ENCODE measurements at regions not wholly inside any gene's neighbourhood (a gene's known extent, or its start where the extent isn't known, plus 50 kb on each side); places are given as distances from the start of the nearest gene placed in this dataset.

GRCh38 chr3:28903171-28903601, 377.7 kb upstream of the RBMS3 start:
- Histone ChIP-seq H3K27ac (no peak overlapping the region), H3K4me3 (no peak overlapping the region), H3K4me1 (replicated peaks in 1 of 2) (no peaks in the 10 kb centered on the region)
- in situ Hi-C loops (cut with MboI; ENCODE audit: low pct_unique_long_range_greater_than_20kb in 2 of 9, low sequenced_read_pairs in 9 of 9, unreplicated experiment in 9 of 9): no loop called here
- ATAC-seq (replicated peaks in 6 of 8): no peak
- no CpG with 5 or more reads among the region's 30 CpGs for WGBS, 10 experiments

GRCh38 chr3:28905798-28906197, 375.1 kb upstream of the RBMS3 start:
- WGBS, 10 experiments: 49 to 100% (median 84%) methylated on average over 1 to 3 of the region's 3 CpGs; no CpG with 5 or more reads in 2 of the 10 experiments
- ATAC-seq (replicated peaks in 6 of 8): no peak
- no peak overlapping the region for H3K4me3 ChIP-seq
- in situ Hi-C loops (cut with MboI; ENCODE audit: low pct_unique_long_range_greater_than_20kb in 2 of 9, low sequenced_read_pairs in 9 of 9, unreplicated experiment in 9 of 9): no loop called here
- H3K4me1 ChIP-seq (replicated peaks in 1 of 2): no peaks in the 10 kb centered on the region
- H3K27ac ChIP-seq: no peak overlapping the region

GRCh38 chr3:28906561-28907310, 374.1 kb upstream of the RBMS3 start:
- no peak overlapping the region for H3K27ac ChIP-seq
- no peak for ATAC-seq (replicated peaks in 6 of 8)
- WGBS, 10 experiments: 64 to 100% (median 81%) methylated on average over 1 to 8 of the region's 9 CpGs; no CpG with 5 or more reads in 1 of the 10 experiments
- in situ Hi-C loops (cut with MboI; ENCODE audit: low pct_unique_long_range_greater_than_20kb in 2 of 9, low sequenced_read_pairs in 9 of 9, unreplicated experiment in 9 of 9): no loop called here
- no peaks in the 10 kb centered on the region for H3K4me1 ChIP-seq (replicated peaks in 1 of 2)
- no peak overlapping the region for H3K4me3 ChIP-seq

- no peak overlapping the region for H3K4me3 ChIP-seq
- WGBS, 10 experiments: 80 to 100% (median 96%) methylated on average over 1 to 3 of the region's 3 CpGs; no CpG with 5 or more reads in 1 of the 10 experiments
- no peaks in the 10 kb centered on the region for H3K4me1 ChIP-seq (replicated peaks in 1 of 2)
- ATAC-seq (replicated peaks in 6 of 8): no peak
- in situ Hi-C loops (cut with MboI; ENCODE audit: low pct_unique_long_range_greater_than_20kb in 2 of 9, low sequenced_read_pairs in 9 of 9, unreplicated experiment in 9 of 9): no loop called here
- H3K27ac ChIP-seq: no peak overlapping the region
These were observed 373.3 kb upstream of the RBMS3 start for GRCh38 chr3:28907616-28908015.

GRCh38 chr3:28912120-28912885, 368.6 kb upstream of the RBMS3 start:
- H3K4me3 ChIP-seq: no peak overlapping the region
- H3K4me1 ChIP-seq (replicated peaks in 1 of 2): peaks cover 5 to 10% of the 10 kb centered on the region in 2 donors
- ATAC-seq (replicated peaks in 6 of 8): peak in 3 of 8 experiments; percentile 73 to 96 (median 92)
- no peak overlapping the region for H3K27ac ChIP-seq
- 6 to 100% (median 94%) methylated on average over 1 to 6 of the region's 6 CpGs for WGBS, 10 experiments
- in situ Hi-C loops (cut with MboI; ENCODE audit: low pct_unique_long_range_greater_than_20kb in 2 of 9, low sequenced_read_pairs in 9 of 9, unreplicated experiment in 9 of 9): no loop called here

- Histone ChIP-seq H3K4me1 (replicated peaks in 1 of 2) (peaks cover 5 to 10% of the 10 kb centered on the region in 2 donors), H3K27ac (no peak overlapping the region), H3K4me3 (no peak overlapping the region)
- ATAC-seq (replicated peaks in 6 of 8): peak; percentile 12 to 97 (median 67)
- in situ Hi-C loops (cut with MboI; ENCODE audit: low pct_unique_long_range_greater_than_20kb in 2 of 9, low sequenced_read_pairs in 9 of 9, unreplicated experiment in 9 of 9): no loop called here
- 7 to 46% (median 25%) methylated on average over 2 to 8 of the region's 8 CpGs; no CpG with 5 or more reads in 1 of the 10 experiments for WGBS, 10 experiments
These were observed 364.9 kb upstream of the RBMS3 start for GRCh38 chr3:28915741-28916500.

- Histone ChIP-seq H3K4me1 (replicated peaks in 1 of 2) (peaks cover 5 to 10% of the 10 kb centered on the region in 2 donors), H3K4me3 (no peak overlapping the region), H3K27ac (no peak overlapping the region)
- WGBS, 10 experiments: 22 to 100% (median 73%) methylated on average over 1 to 11 of the region's 16 CpGs; no CpG with 5 or more reads in 1 of the 10 experiments
- in situ Hi-C loops (cut with MboI; ENCODE audit: low pct_unique_long_range_greater_than_20kb in 2 of 9, low sequenced_read_pairs in 9 of 9, unreplicated experiment in 9 of 9): no loop called here
- ATAC-seq (replicated peaks in 6 of 8): peak in 7 of 8 experiments; percentile 33 to 90 (median 52)
These were observed 364.0 kb upstream of the RBMS3 start for GRCh38 chr3:28916713-28917499.

GRCh38 chr3:28917895-28918475, 362.9 kb upstream of the RBMS3 start:
- Histone ChIP-seq H3K27ac (no peak overlapping the region), H3K4me1 (replicated peaks in 1 of 2) (peaks cover 5 to 10% of the 10 kb centered on the region in 2 donors), H3K4me3 (no peak overlapping the region)
- WGBS, 10 experiments: 63 to 100% (median 86%) methylated on average over 1 to 4 of the region's 4 CpGs
- in situ Hi-C loops (cut with MboI; ENCODE audit: low pct_unique_long_range_greater_than_20kb in 2 of 9, low sequenced_read_pairs in 9 of 9, unreplicated experiment in 9 of 9): no loop called here
- ATAC-seq (replicated peaks in 6 of 8): no peak

GRCh38 chr3:28922376-28922775, 358.5 kb upstream of the RBMS3 start:
- in situ Hi-C loops (cut with MboI; ENCODE audit: low pct_unique_long_range_greater_than_20kb in 2 of 9, low sequenced_read_pairs in 9 of 9, unreplicated experiment in 9 of 9): no loop called here
- ATAC-seq (replicated peaks in 6 of 8): no peak
- Histone ChIP-seq H3K4me3 (no peak overlapping the region), H3K27ac (no peak overlapping the region), H3K4me1 (replicated peaks in 1 of 2) (no peaks in the 10 kb centered on the region)
- WGBS, 10 experiments: 77 to 98% (median 89%) methylated on average over 3 of the region's 3 CpGs

- no peak overlapping the region for H3K4me3 ChIP-seq
- 71 to 100% (median 93%) methylated on average over 1 to 2 of the region's 2 CpGs; no CpG with 5 or more reads in 1 of the 10 experiments for WGBS, 10 experiments
- ATAC-seq (replicated peaks in 6 of 8): no peak
- in situ Hi-C loops (cut with MboI; ENCODE audit: low pct_unique_long_range_greater_than_20kb in 2 of 9, low sequenced_read_pairs in 9 of 9, unreplicated experiment in 9 of 9): no loop called here
- no peak overlapping the region for H3K27ac ChIP-seq
- H3K4me1 ChIP-seq (replicated peaks in 1 of 2): no peaks in the 10 kb centered on the region
These were observed 356.9 kb upstream of the RBMS3 start for GRCh38 chr3:28923994-28924393.

- H3K4me1 ChIP-seq (replicated peaks in 1 of 2): no peaks in the 10 kb centered on the region
- H3K27ac ChIP-seq: no peak overlapping the region
- H3K4me3 ChIP-seq: no peak overlapping the region
- in situ Hi-C loops (cut with MboI; ENCODE audit: low pct_unique_long_range_greater_than_20kb in 2 of 9, low sequenced_read_pairs in 9 of 9, unreplicated experiment in 9 of 9): no loop called here
- WGBS, 10 experiments: 0 to 100% (median 68%) methylated on average over 1 of the region's 1 CpG; no CpG with 5 or more reads in 4 of the 10 experiments
- ATAC-seq (replicated peaks in 6 of 8): peak in 2 of 8 experiments; percentile 52 to 89
These were observed 356.0 kb upstream of the RBMS3 start for GRCh38 chr3:28924744-28925360.

- Histone ChIP-seq H3K4me3 (no peak overlapping the region), H3K27ac (no peak overlapping the region), H3K4me1 (replicated peaks in 1 of 2) (no peaks in the 10 kb centered on the region)
- 0 to 100% (median 77%) methylated on average over 1 to 4 of the region's 4 CpGs for WGBS, 10 experiments
- ATAC-seq (replicated peaks in 6 of 8): no peak
- in situ Hi-C loops (cut with MboI; ENCODE audit: low pct_unique_long_range_greater_than_20kb in 2 of 9, low sequenced_read_pairs in 9 of 9, unreplicated experiment in 9 of 9): no loop called here
These were observed 347.5 kb upstream of the RBMS3 start for GRCh38 chr3:28933337-28933736.

Data from motor neuron (in vitro differentiated cells).